Dendritic cell treated with granulocyte-macrophage colony-stimulating factor and Interleukin-4, amounts not matched to agents 40 ng/mL and 50 ng/mL, for 4 days (primary cell): ENCODE measurements at regions not wholly inside any gene's neighbourhood (a gene's known extent, or its start where the extent isn't known, plus 50 kb on each side); places are given as distances from the start of the nearest gene placed in this dataset.

Experiments
- H3K27ac Mint-ChIP-seq: one replicate; pipeline ENCODE4 v1.8.0; 2022; ENCODE audit warnings: mild to moderate bottlenecking, mixed read lengths
- H3K27me3 Mint-ChIP-seq: one replicate; pipeline ENCODE4 v1.8.0; 2022; ENCODE audit warnings: mild to moderate bottlenecking, mixed read lengths
- H3K36me3 Mint-ChIP-seq: one replicate; pipeline ENCODE4 v1.8.0; 2022; ENCODE audit warnings: low read depth, mixed read lengths
- H3K4me1 Mint-ChIP-seq: one replicate; pipeline ENCODE4 v1.8.0; 2022; ENCODE audit warnings: low read depth, mixed read lengths
- H3K4me3 Mint-ChIP-seq: one replicate; pipeline ENCODE4 v1.8.0; 2022; ENCODE audit warnings: mild to moderate bottlenecking, moderate library complexity, mixed read lengths
- H3K9me3 Mint-ChIP-seq: one replicate; pipeline ENCODE4 v1.8.0; 2022; ENCODE audit warnings: mixed read lengths
- intact Hi-C: fragments of 100-400 bp; cut with micrococcal nuclease; formaldehyde crosslinking; loops from one replicate; pipeline ENCODE4 v1.15.0; 2022

- intact Hi-C loops = no loop called here
- Mint-ChIP-seq H3K4me1 (no peaks in the 10 kb centered on the region), H3K27ac (no peak overlapping the region), H3K9me3 (no peaks in the 10 kb centered on the region), H3K4me3 (no peak overlapping the region), H3K27me3 (peaks cover 5% of the 10 kb centered on the region), H3K36me3 (no peaks in the 10 kb centered on the region)
Measured at GRCh38 chr1:14098294-14098913, 398.4 kb downstream of the PRDM2 start.

- H3K4me1 Mint-ChIP-seq = no peaks in the 10 kb centered on the region
- intact Hi-C loops = no loop called here
- no peaks in the 10 kb centered on the region for H3K9me3 Mint-ChIP-seq
- H3K27me3 Mint-ChIP-seq = peaks cover 5% of the 10 kb centered on the region
- no peaks in the 10 kb centered on the region for H3K36me3 Mint-ChIP-seq
- no peak overlapping the region for H3K4me3 Mint-ChIP-seq
- no peak overlapping the region for H3K27ac Mint-ChIP-seq
Measured at GRCh38 chr1:14100444-14100843, 400.5 kb downstream of the PRDM2 start.

- Mint-ChIP-seq H3K9me3 (no peaks in the 10 kb centered on the region), H3K27me3 (peaks cover 5% of the 10 kb centered on the region), H3K4me3 (no peak overlapping the region), H3K4me1 (no peaks in the 10 kb centered on the region), H3K36me3 (no peaks in the 10 kb centered on the region), H3K27ac (no peak overlapping the region)
- intact Hi-C loops = no loop called here
Measured at GRCh38 chr1:14100919-14101318, 400.9 kb downstream of the PRDM2 start.

DNA sequence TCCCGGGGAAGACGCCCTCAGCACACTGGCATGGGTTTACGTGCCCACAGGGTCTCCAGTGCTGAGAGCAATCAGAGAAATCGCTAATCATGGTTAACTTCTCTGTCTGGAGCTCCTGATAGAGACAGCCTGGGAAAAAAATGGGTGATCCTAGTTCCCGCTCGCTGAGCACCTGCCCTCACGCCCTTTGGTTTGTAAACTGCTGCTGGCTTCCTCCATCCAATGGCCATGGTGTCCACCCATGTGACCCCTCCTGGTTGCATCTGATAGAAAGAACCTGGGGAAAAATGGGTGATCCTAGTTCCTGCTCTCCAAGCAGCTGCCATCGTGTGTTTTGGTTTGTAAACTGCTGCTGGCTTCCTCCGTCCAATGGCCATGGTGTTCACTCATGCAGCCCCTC lies 402.2 kb downstream of the PRDM2 start:
- intact Hi-C loops = no loop called here
- no peaks in the 10 kb centered on the region for H3K9me3 Mint-ChIP-seq
- no peak overlapping the region for H3K27ac Mint-ChIP-seq
- H3K4me3 Mint-ChIP-seq = no peak overlapping the region
- peaks cover 7% of the 10 kb centered on the region for H3K27me3 Mint-ChIP-seq
- H3K4me1 Mint-ChIP-seq = no peaks in the 10 kb centered on the region
- no peaks in the 10 kb centered on the region for H3K36me3 Mint-ChIP-seq

- H3K27me3 Mint-ChIP-seq = peaks cover 5% of the 10 kb centered on the region
- H3K4me3 Mint-ChIP-seq = no peak overlapping the region
- no peaks in the 10 kb centered on the region for H3K9me3 Mint-ChIP-seq
- H3K4me1 Mint-ChIP-seq = no peaks in the 10 kb centered on the region
- H3K36me3 Mint-ChIP-seq = no peaks in the 10 kb centered on the region
- no peak overlapping the region for H3K27ac Mint-ChIP-seq
- intact Hi-C loops = no loop called here
Measured at GRCh38 chr1:14103878-14104430, 404.0 kb downstream of the PRDM2 start.

GRCh38 chr1:14106126-14106525 lies 406.1 kb downstream of the PRDM2 start:
- Mint-ChIP-seq H3K9me3 (no peaks in the 10 kb centered on the region), H3K4me3 (no peak overlapping the region), H3K36me3 (no peaks in the 10 kb centered on the region), H3K27me3 (peaks cover 4% of the 10 kb centered on the region), H3K27ac (no peak overlapping the region), H3K4me1 (no peaks in the 10 kb centered on the region)
- intact Hi-C loops = no loop called here

- H3K27ac Mint-ChIP-seq = no peak overlapping the region
- no peaks in the 10 kb centered on the region for H3K9me3 Mint-ChIP-seq
- H3K4me1 Mint-ChIP-seq = no peaks in the 10 kb centered on the region
- H3K27me3 Mint-ChIP-seq = peaks cover 4% of the 10 kb centered on the region
- H3K4me3 Mint-ChIP-seq = no peak overlapping the region
- intact Hi-C loops = no loop called here
- H3K36me3 Mint-ChIP-seq = no peaks in the 10 kb centered on the region
Measured at GRCh38 chr1:14106679-14107313, 406.8 kb downstream of the PRDM2 start.

GRCh38 chr1:14108356-14109275 lies 408.6 kb downstream of the PRDM2 start:
- no peaks in the 10 kb centered on the region for H3K4me1 Mint-ChIP-seq
- no peak overlapping the region for H3K27ac Mint-ChIP-seq
- no peaks in the 10 kb centered on the region for H3K36me3 Mint-ChIP-seq
- H3K4me3 Mint-ChIP-seq = no peak overlapping the region
- H3K9me3 Mint-ChIP-seq = no peaks in the 10 kb centered on the region
- intact Hi-C loops = no loop called here
- H3K27me3 Mint-ChIP-seq = peaks cover 2% of the 10 kb centered on the region

DNA sequence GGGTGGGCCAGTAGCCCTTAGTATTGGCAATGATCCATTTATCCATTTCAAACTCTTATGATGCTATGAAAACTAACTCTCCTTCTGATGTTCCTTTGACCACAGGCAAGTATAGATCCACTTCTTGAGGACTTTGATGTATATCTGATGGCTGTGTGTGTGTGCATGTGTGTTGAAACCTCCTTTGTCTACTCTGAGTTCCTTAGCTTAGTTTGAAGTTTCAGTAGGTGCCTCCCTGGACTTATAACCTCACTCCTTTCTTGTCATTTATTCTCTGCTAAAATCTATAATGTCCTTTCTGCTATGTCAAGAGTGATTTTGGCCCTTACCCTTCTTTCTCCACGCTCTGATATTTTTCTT lies 409.3 kb downstream of the PRDM2 start:
- peaks cover 4% of the 10 kb centered on the region for H3K4me1 Mint-ChIP-seq
- no peaks in the 10 kb centered on the region for H3K9me3 Mint-ChIP-seq
- H3K4me3 Mint-ChIP-seq = no peak overlapping the region
- no peak overlapping the region for H3K27ac Mint-ChIP-seq
- H3K27me3 Mint-ChIP-seq = peaks cover 7% of the 10 kb centered on the region
- no peaks in the 10 kb centered on the region for H3K36me3 Mint-ChIP-seq
- intact Hi-C loops = no loop called here

DNA sequence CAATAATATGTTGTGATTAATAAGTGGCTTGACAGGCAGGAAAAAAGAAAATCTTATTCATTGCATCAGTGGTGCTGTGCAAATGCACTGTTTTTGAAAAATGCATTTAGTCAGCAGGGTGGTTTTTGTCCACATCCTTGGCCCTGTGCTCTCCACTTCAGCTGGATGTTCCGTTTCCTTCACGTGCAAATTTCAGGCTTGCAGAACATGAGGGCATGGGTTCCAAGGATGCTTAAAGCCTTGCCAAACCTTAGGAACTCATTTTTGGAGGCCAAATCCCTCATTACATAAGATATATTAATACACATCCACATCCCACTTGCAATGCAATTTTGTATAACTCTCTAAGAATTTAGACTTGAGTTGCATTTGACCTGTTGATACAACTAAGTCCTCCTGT lies 410.1 kb downstream of the PRDM2 start:
- Mint-ChIP-seq H3K4me3 (no peak overlapping the region), H3K36me3 (no peaks in the 10 kb centered on the region), H3K4me1 (peaks cover 8% of the 10 kb centered on the region), H3K9me3 (no peaks in the 10 kb centered on the region), H3K27me3 (peaks cover 9% of the 10 kb centered on the region), H3K27ac (no peak overlapping the region)
- intact Hi-C loops = loop anchor here (10.0 kb wide), 1 partner anchor 935 kb away; no protein-coding TSS in a partner anchor

GRCh38 chr1:14111121-14111520 lies 411.1 kb downstream of the PRDM2 start:
- H3K27me3 Mint-ChIP-seq = peaks cover 9% of the 10 kb centered on the region
- H3K4me1 Mint-ChIP-seq = peaks cover 8% of the 10 kb centered on the region
- intact Hi-C loops = loop anchor here (10.0 kb wide), 1 partner anchor 934 kb away; no protein-coding TSS in a partner anchor

DNA sequence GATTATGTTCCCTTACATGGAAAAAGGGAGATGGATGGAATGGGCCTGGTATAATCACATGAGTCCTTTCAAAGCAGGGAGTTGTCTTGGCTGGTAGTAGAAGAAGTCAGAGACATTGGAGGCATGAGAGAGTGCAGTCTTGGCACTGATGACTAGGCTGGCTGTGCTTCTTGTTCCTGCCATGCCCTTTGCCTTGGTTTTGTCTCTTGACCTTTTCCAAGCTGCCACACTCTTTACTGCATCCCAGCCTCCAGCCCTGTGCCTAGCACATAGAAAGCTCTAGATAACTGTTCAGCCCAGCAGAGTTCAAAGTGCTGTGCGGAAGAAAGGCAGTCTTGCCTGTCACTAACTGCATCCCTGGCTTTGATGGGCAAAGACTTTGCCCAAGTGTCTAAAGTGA lies 412.6 kb downstream of the PRDM2 start:
- intact Hi-C loops = loop anchor here (10.0 kb wide), 1 partner anchor 932 kb away; no protein-coding TSS in a partner anchor
- Mint-ChIP-seq H3K27ac (no peak overlapping the region), H3K4me1 (peaks cover 8% of the 10 kb centered on the region), H3K9me3 (no peaks in the 10 kb centered on the region), H3K36me3 (no peaks in the 10 kb centered on the region), H3K4me3 (no peak overlapping the region), H3K27me3 (peaks cover 8% of the 10 kb centered on the region)

More at GRCh38 chr1:14111121-14111520, 411.1 kb downstream of the PRDM2 start:
- Mint-ChIP-seq H3K9me3 (no peaks in the 10 kb centered on the region), H3K27ac (no peak overlapping the region), H3K36me3 (no peaks in the 10 kb centered on the region), H3K4me3 (no peak overlapping the region)

DNA sequence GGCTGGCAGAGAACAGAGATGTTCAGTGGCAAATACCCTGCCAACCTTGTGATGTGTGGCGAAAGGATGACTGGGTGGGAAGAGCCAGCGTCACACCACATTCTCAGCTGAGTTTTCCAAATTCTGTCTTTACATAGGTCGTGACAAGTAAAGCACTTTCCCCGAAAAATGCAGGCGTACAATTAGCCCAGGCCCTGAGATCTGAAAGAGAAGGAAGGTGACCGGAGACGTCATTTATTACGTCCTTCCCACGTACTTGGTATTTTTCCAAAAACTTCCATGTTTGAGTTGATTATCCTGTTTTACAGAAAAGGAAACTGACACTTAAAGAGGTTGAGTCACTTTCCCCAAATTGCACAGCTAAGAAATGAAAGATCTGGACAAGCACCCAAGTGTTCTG lies 413.3 kb downstream of the PRDM2 start:
- H3K9me3 Mint-ChIP-seq = no peaks in the 10 kb centered on the region
- intact Hi-C loops = loop anchor here (10.0 kb wide), 1 partner anchor 932 kb away; no protein-coding TSS in a partner anchor
- no peaks in the 10 kb centered on the region for H3K36me3 Mint-ChIP-seq
- H3K27me3 Mint-ChIP-seq = peaks cover 8% of the 10 kb centered on the region
- no peak overlapping the region for H3K27ac Mint-ChIP-seq
- H3K4me3 Mint-ChIP-seq = no peak overlapping the region
- peaks cover 8% of the 10 kb centered on the region for H3K4me1 Mint-ChIP-seq
